ENCODE measurements at regions not wholly inside any gene's neighbourhood (a gene's known extent, or its start where the extent isn't known, plus 50 kb on each side); places are given as distances from the start of the nearest gene placed in this dataset.

- no peak for DNase-seq
Measured at GRCh38 chr2:157933160-157933920, 57.2 kb upstream of the ACVR1 start.

DNA sequence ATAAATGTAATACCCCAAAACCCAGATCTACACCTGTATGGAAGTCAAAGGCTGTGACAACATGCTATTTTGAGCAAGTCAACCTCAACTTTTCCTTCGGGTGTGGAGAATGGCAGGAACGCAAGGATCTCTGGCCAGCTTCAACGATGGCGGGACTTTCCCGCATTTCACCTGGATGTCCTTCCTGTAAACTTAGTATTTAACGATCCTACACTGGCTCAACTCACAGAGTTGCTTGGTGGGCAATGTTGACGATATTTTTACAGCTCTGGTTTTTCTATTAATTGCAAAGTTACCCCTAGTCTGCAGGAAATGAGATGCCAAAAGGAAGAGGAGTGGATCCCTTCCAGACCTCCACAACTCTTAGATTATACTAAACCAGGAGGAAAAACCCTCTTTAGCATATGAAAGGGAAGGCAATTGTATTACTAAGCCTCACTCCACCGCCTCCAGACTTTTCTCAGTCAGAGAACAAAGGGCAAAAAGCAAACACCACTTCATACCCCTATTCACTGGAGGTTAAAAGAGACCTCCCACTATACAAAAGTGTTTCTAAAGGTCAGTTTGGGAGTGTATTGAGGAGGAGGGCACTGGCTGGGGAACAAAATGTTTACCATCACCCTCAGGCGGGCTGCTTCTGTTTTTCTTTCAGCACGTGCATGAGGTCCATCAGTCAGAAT, 56.5 kb upstream of the ACVR1 start:
- DNase-seq = no peak

DNA sequence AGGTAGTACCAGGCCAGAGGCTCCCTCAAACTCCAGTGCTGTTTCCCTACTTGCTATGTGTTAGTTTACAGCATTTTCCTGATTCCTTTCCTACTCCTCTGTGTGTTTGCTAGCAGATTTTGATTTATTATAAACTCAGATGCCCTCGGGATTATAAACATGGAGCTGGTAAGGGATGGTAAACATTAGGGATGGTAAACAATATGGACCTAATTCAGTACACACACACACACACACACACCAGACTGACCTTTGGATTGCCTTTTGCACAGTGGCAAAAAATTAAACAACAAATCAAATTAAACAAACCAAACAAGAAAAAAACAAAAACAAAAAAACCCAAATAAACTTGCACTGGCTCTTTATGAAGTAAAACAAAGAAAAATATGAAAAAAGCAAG, 55.4 kb upstream of the ACVR1 start:
- DNase-seq = no peak

DNA sequence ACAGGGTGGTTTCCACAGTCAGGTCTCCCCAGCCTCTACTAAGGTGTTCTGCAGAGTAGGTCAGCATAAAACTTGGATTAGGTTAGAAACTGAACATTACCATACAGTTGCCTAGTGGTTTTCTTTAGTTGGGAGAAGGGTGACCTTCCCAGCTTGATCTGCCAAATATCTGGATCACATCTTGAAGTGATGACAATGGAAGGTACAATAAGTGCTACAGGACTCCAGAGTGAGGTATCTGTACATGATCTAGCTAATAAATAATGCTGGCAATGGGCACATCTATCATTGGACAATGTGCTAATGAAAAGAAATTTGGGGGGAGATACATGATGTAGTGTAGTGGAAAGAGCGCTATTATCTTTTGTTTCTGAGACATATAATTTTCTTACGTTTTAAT, 54.6 kb upstream of the ACVR1 start:
- DNase-seq = no peak

- DNase-seq = no peak
Measured at GRCh38 chr2:157929871-157930667, 53.9 kb upstream of the ACVR1 start.

GRCh38 chr2:157928372-157928771, 52.2 kb upstream of the ACVR1 start:
- DNase-seq = no peak

GRCh38 chr2:157927155-157927554, 51.0 kb upstream of the ACVR1 start:
- DNase-seq = no peak
